Neuronal stem cell (in vitro differentiated cells): ENCODE measurements at regions not wholly inside any gene's neighbourhood (a gene's known extent, or its start where the extent isn't known, plus 50 kb on each side); places are given as distances from the start of the nearest gene placed in this dataset.
"Not testable (repeated sequence)": the region's sequence is repeated elsewhere in the genome, so short reads cannot be mapped to it uniquely, and the experiment has no call there.

Experiments used
- DNase-seq: peaks from one replicate; pipeline ENCODE4 v3.0.0-alpha.2; 2013; ENCODE audit warnings: low spot score
- H2AFZ ChIP-seq: one replicate; pipeline ENCODE4 v1.6.1; 2013; ENCODE audit warnings: mild to moderate bottlenecking, low read length, inconsistent platforms
- H2AK5ac ChIP-seq: 2 replicates; pipeline ENCODE4 v1.6.1; 2013; ENCODE audit warnings: low read depth, mild to moderate bottlenecking, inconsistent platforms, low read length, moderate library complexity, mixed read lengths
- H2BK120ac ChIP-seq: 2 replicates; pipeline ENCODE4 v1.6.1; 2013; ENCODE audit warnings: low read depth, mild to moderate bottlenecking, inconsistent platforms, low read length, moderate library complexity, mixed read lengths
- H2BK12ac ChIP-seq: one replicate; pipeline ENCODE4 v1.6.1; 2013; ENCODE audit warnings: low read length, inconsistent platforms
- H2BK15ac ChIP-seq: 2 replicates; pipeline ENCODE4 v1.6.1; 2013; ENCODE audit warnings: mild to moderate bottlenecking, low read length, inconsistent platforms, mixed read lengths
- H2BK5ac ChIP-seq: one replicate; pipeline ENCODE4 v1.6.1; 2013; ENCODE audit warnings: inconsistent platforms, mild to moderate bottlenecking, low read length, moderate library complexity
- H3K14ac ChIP-seq: one replicate; pipeline ENCODE4 v1.6.1; 2013; ENCODE audit warnings: low read length, inconsistent platforms
- H3K18ac ChIP-seq: 2 replicates; pipeline ENCODE4 v1.6.1; 2013; ENCODE audit warnings: low read length, inconsistent platforms
- H3K23ac ChIP-seq: 2 replicates; pipeline ENCODE4 v1.6.1; 2013; ENCODE audit warnings: low read depth, mild to moderate bottlenecking, mixed read lengths, low read length, inconsistent platforms; ENCODE audit not compliant: poor library complexity
- H3K27ac ChIP-seq: replicated peaks from 3 replicates; pipeline ENCODE4 v1.5.1; 2013; ENCODE audit warnings: low read length, inconsistent platforms
- H3K27me3 ChIP-seq, 3 experiments: 2 replicates each; pipeline ENCODE4 v1.6.1; 2013; ENCODE audit warnings: low read length in 3 of 3, mild to moderate bottlenecking in 2 of 3, inconsistent platforms in 1 of 3, low read depth in 1 of 3, mixed read lengths in 1 of 3, moderate library complexity in 1 of 3; ENCODE audit not compliant: control insufficient read depth in 3 of 3, insufficient read depth in 3 of 3
- H3K36me3 ChIP-seq, 2 donors: replicated peaks in 1 of 2; 2 replicates each; pipeline ENCODE4 v1.6.1; 2013; ENCODE audit warnings: low read length in 2 of 2; ENCODE audit not compliant: control insufficient read depth in 2 of 2, insufficient read depth in 2 of 2
- H3K4ac ChIP-seq: 2 replicates; pipeline ENCODE4 v1.6.1; 2013; ENCODE audit warnings: inconsistent platforms, mild to moderate bottlenecking, low read length, moderate library complexity
- H3K4me1 ChIP-seq, 2 donors: 1 replicate in 1 of 2; 2 replicates in 1 of 2; pipeline ENCODE4 v1.6.1; 2013; ENCODE audit warnings: low read length in 2 of 2, low read depth in 1 of 2; ENCODE audit not compliant: control insufficient read depth in 2 of 2, insufficient read depth in 1 of 2
- H3K4me2 ChIP-seq: one replicate; pipeline ENCODE4 v1.6.1; 2013; ENCODE audit warnings: mild to moderate bottlenecking, low read length, inconsistent platforms; ENCODE audit not compliant: insufficient read depth, poor library complexity, severe bottlenecking
- H3K4me3 ChIP-seq, 2 donors: 2 replicates each; pipeline ENCODE4 v1.5.1; 2013; ENCODE audit warnings: low read length in 2 of 2, mild to moderate bottlenecking in 2 of 2, inconsistent platforms in 1 of 2, moderate library complexity in 1 of 2
- H3K79me1 ChIP-seq: one replicate; pipeline ENCODE4 v1.6.1; 2013; ENCODE audit warnings: low read depth, mild to moderate bottlenecking, inconsistent platforms, low read length, moderate library complexity
- H3K9ac ChIP-seq: one replicate; pipeline ENCODE4 v1.6.1; 2013; ENCODE audit warnings: mild to moderate bottlenecking, low read depth, low read length, inconsistent platforms; ENCODE audit not compliant: poor library complexity
- H3K9me3 ChIP-seq, 2 donors: replicated peaks in 1 of 2; 2 replicates each; pipeline versions ENCODE3 to v1.6.1; 2013; ENCODE audit warnings: low read length in 2 of 2, mild to moderate bottlenecking in 2 of 2, inconsistent platforms in 1 of 2, low read depth in 1 of 2, mixed read lengths in 1 of 2, moderate library complexity in 1 of 2; ENCODE audit not compliant: control insufficient read depth in 2 of 2, insufficient read depth in 1 of 2
- H4K8ac ChIP-seq: one replicate; pipeline ENCODE4 v1.6.1; 2013; ENCODE audit warnings: low read depth, mild to moderate bottlenecking, inconsistent platforms, low read length, moderate library complexity
- H4K91ac ChIP-seq: one replicate; pipeline ENCODE4 v1.6.1; 2013; ENCODE audit warnings: low read length, low read depth, mild to moderate bottlenecking, inconsistent platforms; ENCODE audit not compliant: poor library complexity
- WGBS, 2 donors: extraction: QIAGEN DNeasy Blood & Tissue Kit; methylation state at CpG; one replicate each; pipeline ENCODE4 v1.1.7; 2013; ENCODE audit warnings: missing lambda C conversion rate in 2 of 2, mixed read lengths in 1 of 2; ENCODE audit not compliant: insufficient read length in 2 of 2, insufficient replicate concordance in 1 of 2; ENCODE audit errors: extremely low coverage in 2 of 2; 5-methylcytosine and 5-hydroxymethylcytosine counted together

GRCh38 chr2:144621266-144621665 is 101.3 kb upstream of the ZEB2 start:
- no peak overlapping the region for H3K27ac ChIP-seq
- H3K18ac ChIP-seq = no peak overlapping the region
- H2BK15ac ChIP-seq = no peak overlapping the region
- no peak overlapping the region for H4K91ac ChIP-seq
- no CpG with 5 or more reads among the region's 3 CpGs for WGBS, 2 donors
- H3K79me1 ChIP-seq = no peaks in the 10 kb centered on the region
- no peak overlapping the region for H3K9ac ChIP-seq
- no peak overlapping the region for H4K8ac ChIP-seq
- peaks cover 0 to 6% of the 10 kb centered on the region in 2 donors for H3K9me3 ChIP-seq
- no peaks in the 10 kb centered on the region for H3K4me1 ChIP-seq
- H3K14ac ChIP-seq = no peak overlapping the region
- no peak overlapping the region for H2AFZ ChIP-seq
- H2BK5ac ChIP-seq = no peak overlapping the region
- no peaks in the 10 kb centered on the region for H3K36me3 ChIP-seq
- no peak for DNase-seq
- no peaks in the 10 kb centered on the region for H3K27me3 ChIP-seq
- H3K4me2 ChIP-seq = no peak overlapping the region
- no peak overlapping the region for H2AK5ac ChIP-seq
- H3K4ac ChIP-seq = no peak overlapping the region
- no peak overlapping the region for H3K4me3 ChIP-seq
- no peak overlapping the region for H3K23ac ChIP-seq
- no peak overlapping the region for H2BK12ac ChIP-seq
- no peak overlapping the region for H2BK120ac ChIP-seq

- peaks cover 0 to 6% of the 10 kb centered on the region in 2 donors for H3K9me3 ChIP-seq
- no peak overlapping the region for H3K4me3 ChIP-seq
- H3K4me2 ChIP-seq = no peak overlapping the region
- H3K79me1 ChIP-seq = no peaks in the 10 kb centered on the region
- no peak overlapping the region for H2BK5ac ChIP-seq
- H2BK12ac ChIP-seq = no peak overlapping the region
- no peak for DNase-seq
- H3K27me3 ChIP-seq = no peaks in the 10 kb centered on the region
- no peak overlapping the region for H3K23ac ChIP-seq
- H2AFZ ChIP-seq = no peak overlapping the region
- no peak overlapping the region for H3K18ac ChIP-seq
- no peak overlapping the region for H2BK120ac ChIP-seq
- no peak overlapping the region for H3K9ac ChIP-seq
- no CpG with 5 or more reads among the region's 3 CpGs for WGBS, 2 donors
- H3K27ac ChIP-seq = no peak overlapping the region
- H2AK5ac ChIP-seq = no peak overlapping the region
- H4K8ac ChIP-seq = no peak overlapping the region
- H3K14ac ChIP-seq = no peak overlapping the region
- H3K36me3 ChIP-seq = no peaks in the 10 kb centered on the region
- H3K4ac ChIP-seq = no peak overlapping the region
- no peak overlapping the region for H2BK15ac ChIP-seq
- no peaks in the 10 kb centered on the region for H3K4me1 ChIP-seq
- no peak overlapping the region for H4K91ac ChIP-seq
Observed at GRCh38 chr2:144619760-144620159, 99.8 kb upstream of the ZEB2 start.

GRCh38 chr2:144617171-144617570 is 97.3 kb upstream of the ZEB2 start:
- H4K8ac ChIP-seq, H3K9ac ChIP-seq, H2AFZ ChIP-seq, H2AK5ac ChIP-seq, H3K4me1 ChIP-seq, DNase-seq, H3K27me3 ChIP-seq, H2BK5ac ChIP-seq, H3K9me3 ChIP-seq, H3K23ac ChIP-seq, H3K79me1 ChIP-seq, H2BK12ac ChIP-seq, H2BK120ac ChIP-seq, H3K36me3 ChIP-seq, H3K27ac ChIP-seq, H4K91ac ChIP-seq, H3K4me2 ChIP-seq, H3K18ac ChIP-seq, H3K4ac ChIP-seq, H3K4me3 ChIP-seq, H3K14ac ChIP-seq, H2BK15ac ChIP-seq: not testable (repeated sequence)
- no CpG with 5 or more reads among the region's 6 CpGs for WGBS, 2 donors

GRCh38 chr2:144615866-144616565 is 96.1 kb upstream of the ZEB2 start:
- Histone ChIP-seq H3K4me3 (no peak overlapping the region), H3K27me3 (no peaks in the 10 kb centered on the region), H2AFZ (no peak overlapping the region), H3K27ac (no peak overlapping the region), H3K14ac (no peak overlapping the region), H3K9ac (no peak overlapping the region), H3K18ac (no peak overlapping the region), H3K4me2 (no peak overlapping the region), H3K4ac (no peak overlapping the region), H3K79me1 (no peaks in the 10 kb centered on the region), H2BK12ac (no peak overlapping the region), H3K23ac (no peak overlapping the region), H4K91ac (no peak overlapping the region), H3K4me1 (no peaks in the 10 kb centered on the region), H2BK5ac (no peak overlapping the region), H2AK5ac (no peak overlapping the region), H3K36me3 (no peaks in the 10 kb centered on the region), H3K9me3 (no peaks in the 10 kb centered on the region), H2BK120ac (no peak overlapping the region), H4K8ac (no peak overlapping the region), H2BK15ac (no peak overlapping the region)
- no CpG with 5 or more reads among the region's 5 CpGs for WGBS, 2 donors
- no peak for DNase-seq
